Lung microvascular endothelial cell (primary cell): ENCODE measurements at regions not wholly inside any gene's neighbourhood (a gene's known extent, or its start where the extent isn't known, plus 50 kb on each side); places are given as distances from the start of the nearest gene placed in this dataset.

Experiments used
- DNase-seq, 2 donors: peaks; one replicate each; pipeline versions ENCODE4 v3.0.0 to v3.0.0-alpha.2; 2010; ENCODE audit warnings: low read depth in 2 of 2

DNA sequence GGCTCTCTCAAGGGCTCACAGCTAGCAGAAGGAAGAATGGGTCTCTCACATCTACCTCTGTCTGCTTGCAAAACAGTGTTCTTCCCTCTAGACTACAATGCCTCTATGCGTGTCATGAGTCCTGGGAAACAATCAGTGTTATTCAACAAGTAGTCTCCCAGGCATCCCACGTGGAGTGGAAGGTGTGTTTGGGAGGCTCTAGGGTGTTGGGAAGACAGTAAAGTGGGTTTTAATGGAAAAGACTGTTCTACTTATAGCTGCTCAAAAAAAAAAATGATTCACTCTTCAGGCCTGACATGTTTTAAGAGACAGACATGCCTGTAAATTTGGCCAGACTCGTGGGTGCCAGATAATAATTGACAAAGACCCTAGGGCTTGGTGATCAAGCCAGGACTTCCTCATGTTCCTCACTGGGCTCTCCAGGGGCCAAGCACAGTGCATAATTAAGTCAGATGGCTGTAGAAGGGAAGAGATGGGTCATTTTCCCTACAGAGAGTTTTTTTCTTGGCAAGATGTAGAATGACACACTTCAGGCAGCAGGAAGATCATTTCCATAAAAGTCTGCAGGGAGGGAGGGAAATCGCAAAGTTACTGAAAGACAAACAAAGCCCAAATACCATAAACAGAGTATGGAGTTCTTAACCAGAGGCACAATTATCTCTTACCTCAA is 246.4 kb downstream of the ACTL7B start:
- DNase-seq, result no peak

- no peak for DNase-seq
Observed at GRCh38 chr9:108607607-108608006, 248.2 kb downstream of the ACTL7B start.

DNA sequence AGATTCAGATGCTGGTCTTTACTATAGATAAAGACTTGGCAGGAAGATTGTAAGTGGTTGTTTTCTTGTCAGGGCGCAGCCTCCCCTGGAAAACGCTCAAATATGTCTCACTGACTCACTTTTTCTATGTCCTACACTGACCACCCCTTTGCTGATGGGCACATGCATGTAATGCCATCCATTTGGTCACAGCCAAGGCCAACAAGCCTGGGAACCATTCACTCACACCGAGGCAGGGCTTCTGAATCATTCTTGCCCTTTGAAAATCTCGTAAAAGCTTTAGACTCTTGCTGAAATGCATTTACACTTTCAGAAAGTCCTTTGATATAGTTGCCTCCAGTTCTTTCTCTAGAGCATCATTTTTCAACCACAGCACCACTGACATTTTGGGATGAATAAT is 249.4 kb downstream of the ACTL7B start:
- no peak for DNase-seq

DNA sequence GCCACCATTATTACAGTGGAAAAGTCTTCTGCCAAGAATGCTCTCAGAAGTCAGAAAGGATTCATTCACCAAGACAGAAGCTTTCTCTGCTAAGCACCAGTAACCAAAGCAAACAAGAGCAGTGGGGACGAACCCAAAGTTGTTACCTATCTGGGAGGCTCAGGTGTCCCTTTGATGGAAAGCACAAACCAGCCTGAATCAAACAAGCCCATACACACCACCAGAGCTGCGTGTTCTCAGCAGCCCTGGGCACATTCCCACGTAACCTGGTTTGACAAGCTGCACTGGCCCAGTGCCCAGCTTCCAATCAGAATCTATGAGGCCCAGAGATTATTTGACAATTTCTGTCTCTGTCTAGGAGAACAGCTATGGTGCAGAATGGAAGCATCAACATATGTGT is 252.6 kb downstream of the ACTL7B start:
- no peak for DNase-seq

DNA sequence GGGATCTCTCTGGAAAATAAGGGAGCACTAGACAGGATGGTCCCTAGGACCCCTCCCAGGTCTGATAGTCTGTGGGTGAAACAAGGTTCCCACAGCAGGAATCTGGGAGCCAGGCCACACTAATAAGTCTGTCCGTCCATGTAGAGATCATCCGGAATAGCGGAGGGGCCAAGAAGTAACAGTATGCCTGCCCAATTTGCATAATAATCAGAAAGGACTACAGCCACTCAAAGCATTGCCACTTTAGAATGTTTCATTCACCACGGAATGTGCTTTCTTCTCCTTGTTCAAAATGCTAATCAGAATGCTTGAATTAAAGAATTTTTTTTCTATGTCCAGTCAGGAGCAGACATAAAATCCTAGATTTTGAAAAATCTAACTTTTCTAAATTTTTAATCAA is 254.9 kb downstream of the ACTL7B start:
- no peak for DNase-seq

GRCh38 chr9:108599571-108599970 is 256.2 kb downstream of the ACTL7B start:
- no peak for DNase-seq

- no peak for DNase-seq
Observed at GRCh38 chr9:108591121-108591520, 264.7 kb downstream of the ACTL7B start.

DNA sequence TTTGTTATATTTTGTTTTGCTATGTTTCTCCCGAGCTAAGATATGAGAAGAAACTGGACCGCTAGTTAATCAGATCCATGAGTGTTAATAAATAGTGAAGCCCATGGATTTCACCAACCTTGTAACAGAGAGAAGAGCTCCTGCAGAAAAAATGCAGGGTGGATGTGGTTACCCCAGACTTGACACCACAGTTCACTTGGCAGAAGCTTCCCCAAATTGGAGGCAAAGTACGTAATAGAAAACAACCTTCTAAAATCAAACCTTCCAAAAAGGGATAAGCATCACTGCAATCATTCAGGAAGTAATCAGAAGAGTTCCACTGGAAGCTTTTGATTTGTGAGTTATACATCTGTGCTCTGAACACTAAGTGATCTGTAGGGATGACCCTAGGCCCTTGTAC is 267.5 kb downstream of the ACTL7B start:
- no peak for DNase-seq

DNA sequence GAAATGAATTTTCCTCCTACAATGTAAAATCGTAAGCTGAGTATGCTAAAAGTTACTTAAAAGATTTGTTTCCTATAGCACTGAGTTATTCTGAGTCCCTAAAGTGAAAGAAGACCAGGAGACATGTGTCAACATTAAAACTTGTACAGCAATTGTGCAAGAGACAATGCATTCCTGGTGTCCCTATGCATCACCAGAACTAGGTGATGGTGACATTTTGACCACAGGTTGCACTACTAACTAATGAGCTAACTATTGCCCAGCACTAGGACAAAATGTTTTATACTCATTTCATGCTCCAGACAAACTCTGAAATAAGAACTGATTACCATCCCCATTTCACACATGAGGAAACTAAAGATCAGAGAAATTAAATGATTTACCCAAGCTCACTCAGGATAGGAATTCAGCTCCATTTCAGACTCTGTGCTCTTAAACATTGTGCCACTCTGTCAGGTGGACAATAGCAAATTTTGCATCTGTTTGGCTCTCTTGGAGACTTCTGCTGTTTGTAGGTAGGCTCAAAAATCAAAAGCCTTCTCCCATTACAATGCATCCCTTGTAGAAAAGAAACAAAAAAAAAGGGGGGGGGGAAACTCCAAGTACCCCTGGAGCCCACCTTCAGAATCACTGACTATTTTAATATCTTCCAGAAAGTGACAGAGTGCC is 269.2 kb downstream of the ACTL7B start:
- DNase-seq, result no peak

DNA sequence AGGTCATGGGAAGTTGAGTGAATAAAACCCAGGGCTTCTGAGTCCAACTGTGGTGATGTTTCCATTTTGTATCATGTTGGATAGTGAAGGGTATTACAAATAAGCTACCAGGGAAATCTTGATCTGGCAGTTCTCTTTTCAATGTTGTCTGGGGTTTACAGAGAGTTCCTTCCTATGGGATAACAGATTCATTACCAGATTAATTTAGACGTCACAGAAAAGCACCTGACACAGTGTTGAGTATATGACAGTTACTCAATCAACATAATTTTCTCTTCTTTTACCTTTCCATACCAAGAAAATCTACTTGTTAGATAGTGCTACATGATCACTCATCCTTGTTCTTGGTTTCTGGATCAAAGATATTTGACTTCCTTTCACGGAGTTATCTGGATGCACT is 270.9 kb downstream of the ACTL7B start:
- no peak for DNase-seq

DNA sequence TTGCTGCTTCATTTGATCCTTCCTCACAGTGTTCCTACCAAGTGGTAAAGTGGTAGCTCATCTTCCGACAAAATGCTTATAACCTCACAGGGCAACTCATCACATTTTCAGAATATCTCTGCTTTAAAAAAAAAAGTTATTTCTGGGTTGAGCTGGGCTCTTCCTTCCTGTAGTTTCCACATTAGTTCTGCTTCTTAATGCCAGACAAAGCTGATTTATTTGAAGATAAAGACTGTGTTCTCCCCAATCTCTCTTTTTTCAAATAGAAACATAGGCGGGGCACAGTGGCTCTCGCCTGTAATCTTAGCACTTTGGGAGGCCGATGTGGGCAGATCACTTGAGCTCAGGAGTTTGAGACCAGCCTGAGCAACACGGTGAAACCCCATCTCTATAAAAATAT is 273.1 kb downstream of the ACTL7B start:
- no peak for DNase-seq

DNA sequence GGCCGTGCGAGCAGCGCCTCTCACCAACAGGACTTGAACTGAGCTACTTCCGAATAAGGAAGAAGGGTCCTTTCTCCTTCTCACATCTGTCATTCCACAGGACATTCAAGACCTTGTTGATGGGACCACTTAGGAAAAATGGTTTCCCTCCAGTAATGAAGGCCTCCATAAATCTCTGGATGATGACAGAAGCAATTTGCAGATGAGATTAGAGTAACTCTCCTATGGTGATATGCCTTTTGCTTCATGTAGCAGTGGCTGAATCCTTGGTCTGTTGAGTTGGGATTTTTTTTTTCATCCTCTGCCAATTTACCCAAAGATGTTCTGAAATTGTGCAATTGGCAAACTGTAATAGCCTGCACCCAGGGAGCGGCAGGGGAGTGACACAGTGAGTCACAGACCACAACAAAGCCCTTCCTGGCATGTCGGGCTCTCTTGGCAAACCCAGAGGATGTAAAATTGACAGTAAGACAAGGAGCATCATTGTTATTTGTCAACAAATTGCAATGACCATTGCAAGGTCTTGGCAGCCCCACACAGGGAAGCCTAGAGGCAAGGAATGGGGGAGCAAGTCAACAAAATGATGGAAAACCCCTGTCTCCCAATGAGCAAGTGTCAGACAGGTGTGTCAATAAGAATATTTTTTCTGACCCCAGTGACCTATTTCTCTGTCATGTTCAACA is 275.9 kb downstream of the ACTL7B start:
- DNase-seq, result no peak

GRCh38 chr9:108575276-108575675 is 280.5 kb downstream of the ACTL7B start:
- DNase-seq, result no peak

GRCh38 chr9:108569624-108570023 is 286.2 kb downstream of the ACTL7B start:
- DNase-seq, result peak in 1 of 2 donors; percentile 20

GRCh38 chr9:108568093-108568492 is 287.7 kb downstream of the ACTL7B start:
- DNase-seq, result no peak

DNA sequence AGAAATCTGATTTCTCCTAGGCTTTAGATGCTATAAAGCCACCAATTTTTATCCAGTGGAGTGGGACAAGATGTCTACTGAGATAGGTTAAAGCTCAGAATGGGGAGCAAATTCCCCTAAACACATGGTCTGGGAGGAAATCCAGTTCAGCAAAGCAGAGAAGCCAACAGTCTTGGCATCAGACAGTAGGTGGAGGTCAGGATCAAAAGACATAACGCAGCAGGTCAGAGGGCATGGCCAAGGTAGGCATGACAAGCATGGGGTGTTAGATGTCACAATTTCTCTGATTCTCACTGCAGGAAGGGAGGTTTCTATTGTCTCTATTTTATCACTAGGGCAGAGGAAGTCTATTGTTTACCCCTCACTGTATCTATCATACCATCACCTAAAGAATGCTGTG is 288.2 kb downstream of the ACTL7B start:
- peak in 1 of 2 donors; percentile 35 for DNase-seq

GRCh38 chr9:108565651-108566378 is 290.0 kb downstream of the ACTL7B start:
- peak; percentile 89 to 95 for DNase-seq

GRCh38 chr9:108562176-108562575 is 293.6 kb downstream of the ACTL7B start:
- no peak for DNase-seq

GRCh38 chr9:108559432-108559831 is 296.4 kb downstream of the ACTL7B start:
- DNase-seq, result no peak

DNA sequence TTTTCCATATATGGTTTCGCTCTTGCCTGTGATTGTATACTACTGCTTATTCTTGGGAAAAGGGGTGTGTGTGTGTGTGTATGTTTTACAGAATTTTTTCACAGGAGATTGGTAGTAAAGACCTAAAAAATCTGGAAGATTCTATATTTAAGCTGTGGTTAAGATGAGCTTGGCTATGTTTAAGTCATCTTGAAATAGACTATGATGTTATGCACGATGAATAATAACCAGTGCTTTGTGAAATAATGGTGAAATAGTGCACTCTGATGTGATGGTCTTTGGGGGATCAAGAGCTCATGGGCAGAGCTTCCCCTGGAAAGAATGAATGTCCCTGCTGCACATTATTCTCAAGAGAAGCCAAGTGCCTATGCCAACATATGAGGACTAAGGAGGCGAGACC is 301.0 kb downstream of the ACTL7B start:
- no peak for DNase-seq

DNA sequence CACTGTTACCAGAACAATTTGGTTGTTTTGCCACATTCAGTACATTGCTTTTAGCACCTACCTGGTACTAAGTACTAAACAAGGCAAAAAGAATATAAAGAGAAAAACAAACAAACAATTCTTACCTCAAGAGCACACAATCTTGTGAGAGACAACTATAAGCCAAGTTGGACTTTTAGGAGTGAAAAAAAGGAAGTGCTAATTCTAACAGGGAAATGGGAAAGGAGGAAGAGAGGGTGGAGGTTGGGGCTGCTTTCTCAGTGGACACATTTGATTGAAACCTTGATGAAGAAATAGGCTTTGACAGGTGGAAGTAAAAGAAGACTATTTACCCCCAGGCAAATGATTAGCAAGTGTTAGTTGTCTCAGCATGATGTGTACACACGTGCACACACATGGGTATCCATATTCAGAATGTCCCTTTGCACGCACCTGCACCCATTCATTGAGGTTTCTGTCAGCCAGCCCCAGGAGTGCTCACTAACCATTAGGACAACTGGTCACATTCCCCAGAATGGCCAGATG is 302.6 kb downstream of the ACTL7B start:
- no peak for DNase-seq

GRCh38 chr9:108552459-108553040 is 303.2 kb downstream of the ACTL7B start:
- peak in 1 of 2 donors; percentile 20 for DNase-seq
